Ishikawa (cell line): ENCODE measurements at regions not wholly inside any gene's neighbourhood (a gene's known extent, or its start where the extent isn't known, plus 50 kb on each side); places are given as distances from the start of the nearest gene placed in this dataset.

ENCODE experiments used
- NFIC ChIP-seq: IDR thresholded peaks from 2 replicates; pipeline ENCODE4 v1.6.1; 2012
- YY1 ChIP-seq: IDR thresholded peaks from 2 replicates; pipeline ENCODE4 v1.6.1; 2012; ENCODE audit warnings: low read depth

DNA sequence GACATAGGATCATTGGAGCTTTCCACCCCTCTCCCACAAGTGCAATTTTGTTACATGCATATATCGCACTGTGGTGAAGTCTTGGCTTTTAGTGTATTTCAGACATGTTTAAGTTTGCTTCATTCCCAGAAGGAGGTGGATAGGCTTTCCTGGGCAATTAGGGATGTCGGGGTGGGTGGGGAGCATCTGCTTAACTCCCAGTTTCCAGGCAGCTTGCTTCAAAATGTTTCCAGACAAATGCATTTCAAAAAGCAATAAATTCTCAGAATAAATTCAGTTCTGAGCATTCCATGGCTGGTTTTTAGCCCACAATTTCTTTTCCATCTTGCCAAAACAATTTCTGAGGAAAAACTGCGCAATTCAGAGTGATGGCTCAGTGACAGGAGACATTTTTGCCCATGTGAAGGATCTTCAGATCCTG, 227.7 kb upstream of the ZPLD1 start:
- TF ChIP-seq NFIC (no peak), YY1 (no peak)
